GM19463 (cell line): ENCODE measurements at regions not wholly inside any gene's neighbourhood (a gene's known extent, or its start where the extent isn't known, plus 50 kb on each side); places are given as distances from the start of the nearest gene placed in this dataset.
"Not testable (repeated sequence)": the region's sequence is repeated elsewhere in the genome, so short reads cannot be mapped to it uniquely, and the experiment has no call there.

Source experiments
- ATAC-seq: cut with Tn5 transposase; IDR thresholded peaks from one replicate; pipeline ENCODE4 v1.9.1; 2021; ENCODE audit warnings: mild to moderate bottlenecking, moderate library complexity; ENCODE audit not compliant: unreplicated experiment

DNA sequence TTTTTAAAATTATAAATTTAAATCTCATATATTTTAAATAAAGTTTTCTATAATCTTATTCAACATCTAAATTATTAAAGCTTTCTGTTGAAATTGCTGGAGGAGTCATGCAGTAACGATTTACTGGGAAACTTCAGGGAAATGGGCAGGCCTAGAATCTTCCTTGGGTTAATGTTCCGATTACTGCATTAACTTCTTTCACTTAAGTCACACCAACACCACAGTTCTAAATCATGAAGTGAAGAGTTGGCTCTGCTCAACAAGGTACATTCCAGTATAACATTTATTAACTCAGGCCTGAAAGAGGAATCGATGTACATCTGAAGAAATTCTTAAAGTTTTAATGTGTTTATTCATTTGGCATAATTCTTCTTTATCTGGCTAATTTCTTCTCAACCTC is 244.3 kb downstream of the CCER1 start:
- ATAC-seq: no peak

DNA sequence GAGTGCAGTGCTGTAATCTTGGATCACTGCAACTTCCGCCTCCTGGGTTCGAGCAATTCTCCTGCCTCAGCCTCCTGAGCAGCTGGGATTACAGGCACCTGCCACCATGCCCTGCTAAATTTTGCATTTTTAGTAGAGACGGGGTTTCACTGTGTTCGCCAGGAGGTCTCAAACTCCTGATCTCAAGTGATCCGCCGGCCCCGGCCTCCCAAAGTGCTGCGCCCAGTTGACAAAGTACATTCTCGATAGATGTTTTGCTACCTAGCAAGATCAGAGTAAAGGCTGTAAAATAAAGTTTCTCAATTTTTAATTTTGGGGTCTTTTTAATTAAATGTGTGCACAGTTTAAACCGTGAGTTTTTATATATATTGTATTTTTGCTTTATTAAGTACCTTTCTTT is 248.9 kb downstream of the CCER1 start:
- ATAC-seq: no peak

DNA sequence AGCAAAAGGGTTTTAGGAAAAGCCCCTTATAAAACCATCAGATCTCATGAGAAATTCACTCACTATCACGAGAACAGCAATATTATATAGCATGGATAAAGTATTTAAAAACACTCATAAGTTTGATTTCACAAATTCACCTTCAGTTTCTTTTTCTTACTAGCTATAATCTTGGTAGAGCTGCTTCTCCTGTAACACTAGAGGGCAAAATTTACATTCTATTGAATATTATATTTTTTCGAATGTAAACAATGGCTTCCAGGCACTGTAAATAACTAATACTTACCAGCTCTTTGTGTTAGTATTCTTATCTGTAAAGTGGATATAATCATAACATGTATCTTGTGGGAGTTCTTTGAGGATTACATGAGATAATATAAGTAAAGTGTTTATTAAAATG is 259.6 kb downstream of the CCER1 start:
- no peak for ATAC-seq

- ATAC-seq: no peak
These were observed 264.9 kb downstream of the CCER1 start for GRCh38 chr12:90690120-90690519.

DNA sequence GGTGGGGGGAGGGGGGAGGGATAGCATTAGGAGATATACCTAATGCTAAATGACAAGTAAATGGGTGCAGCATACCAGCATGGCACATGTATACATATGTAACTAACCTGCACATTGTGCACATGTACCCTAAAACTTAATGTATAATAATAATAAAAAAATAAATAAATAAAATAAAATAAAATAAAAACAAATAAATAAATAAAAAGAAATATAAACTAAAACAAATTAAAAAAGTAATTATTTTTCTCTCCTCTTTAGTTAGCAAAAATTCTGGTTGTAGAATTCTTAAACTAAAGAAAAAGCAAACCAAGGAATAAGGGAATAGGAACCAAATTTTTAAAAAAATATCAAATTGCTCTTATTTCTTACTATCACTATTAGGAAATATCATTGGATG is 267.3 kb downstream of the CCER1 start:
- ATAC-seq: not testable (repeated sequence)

- ATAC-seq: no peak
These were observed 271.1 kb downstream of the CCER1 start for GRCh38 chr12:90683871-90684270.

GRCh38 chr12:90682398-90682797 is 272.6 kb downstream of the CCER1 start:
- ATAC-seq: no peak

GRCh38 chr12:90679674-90680073 is 275.3 kb downstream of the CCER1 start:
- ATAC-seq: no peak

GRCh38 chr12:90677552-90677951 is 277.4 kb downstream of the CCER1 start:
- no peak for ATAC-seq

- no peak for ATAC-seq
These were observed 277.9 kb downstream of the CCER1 start for GRCh38 chr12:90677055-90677454.

- no peak for ATAC-seq
These were observed 279.9 kb downstream of the CCER1 start for GRCh38 chr12:90675106-90675505.

- no peak for ATAC-seq
These were observed 282.9 kb downstream of the CCER1 start for GRCh38 chr12:90672081-90672480.

DNA sequence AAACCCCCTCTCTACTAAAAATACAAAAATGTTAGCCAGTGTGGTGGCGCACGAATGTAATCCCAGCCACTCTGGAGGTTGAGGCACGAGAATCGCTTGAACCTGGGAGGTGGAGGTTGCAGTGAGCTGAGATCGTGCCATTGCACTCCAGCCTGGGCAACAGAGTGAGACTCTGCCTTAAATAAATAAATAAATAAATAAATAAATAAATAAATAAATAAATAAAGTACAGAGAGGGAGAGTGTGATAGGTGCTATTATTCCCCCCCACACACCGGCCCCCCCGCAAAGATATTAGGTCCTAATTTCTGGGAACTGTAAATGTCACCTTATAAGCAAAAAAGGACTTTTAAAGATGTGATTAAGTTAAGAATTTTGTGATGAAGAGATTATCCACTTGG is 291.0 kb downstream of the CCER1 start:
- not testable (repeated sequence) for ATAC-seq

DNA sequence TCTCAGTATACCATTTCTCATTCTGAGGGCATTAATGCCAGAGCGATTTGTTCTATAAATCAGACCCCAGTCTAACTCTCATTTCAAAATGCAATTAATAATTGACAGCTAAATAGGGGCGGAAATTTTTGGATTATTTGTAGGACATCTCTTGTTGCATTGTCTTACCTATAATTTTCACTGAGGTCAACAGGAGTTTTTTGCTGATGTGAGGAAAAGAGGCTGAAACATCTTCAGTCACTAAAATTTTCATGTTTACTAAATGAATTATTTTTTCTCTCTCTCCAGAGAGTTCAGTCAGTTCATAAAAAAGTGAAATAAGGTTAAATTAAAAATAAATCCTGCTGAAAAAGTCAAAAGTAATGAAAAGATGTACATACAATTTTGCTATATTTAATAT is 295.9 kb downstream of the CCER1 start:
- ATAC-seq: no peak

DNA sequence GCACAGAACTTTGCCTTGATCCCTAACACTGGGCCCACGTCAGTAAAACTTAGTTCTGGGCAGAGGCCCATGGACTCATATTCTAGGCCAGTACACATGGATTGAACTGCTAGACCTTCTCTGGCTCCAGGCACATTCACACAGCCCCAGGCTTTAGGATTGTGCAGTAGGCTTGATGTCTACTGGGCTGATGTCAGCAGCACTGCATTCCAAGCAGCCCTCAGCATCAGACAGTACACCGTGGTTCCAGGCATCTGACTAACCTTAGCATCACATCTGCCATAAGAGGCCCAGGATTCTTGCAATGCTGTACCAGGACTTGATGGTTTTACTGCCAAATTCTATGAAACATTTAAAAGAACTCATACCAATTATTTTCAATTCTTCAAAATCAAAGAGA is 301.9 kb downstream of the CCER1 start:
- ATAC-seq: no peak

- no peak for ATAC-seq
These were observed 302.7 kb downstream of the CCER1 start for GRCh38 chr12:90652280-90652679.

GRCh38 chr12:90645181-90645580 is 309.8 kb downstream of the CCER1 start:
- ATAC-seq: no peak

DNA sequence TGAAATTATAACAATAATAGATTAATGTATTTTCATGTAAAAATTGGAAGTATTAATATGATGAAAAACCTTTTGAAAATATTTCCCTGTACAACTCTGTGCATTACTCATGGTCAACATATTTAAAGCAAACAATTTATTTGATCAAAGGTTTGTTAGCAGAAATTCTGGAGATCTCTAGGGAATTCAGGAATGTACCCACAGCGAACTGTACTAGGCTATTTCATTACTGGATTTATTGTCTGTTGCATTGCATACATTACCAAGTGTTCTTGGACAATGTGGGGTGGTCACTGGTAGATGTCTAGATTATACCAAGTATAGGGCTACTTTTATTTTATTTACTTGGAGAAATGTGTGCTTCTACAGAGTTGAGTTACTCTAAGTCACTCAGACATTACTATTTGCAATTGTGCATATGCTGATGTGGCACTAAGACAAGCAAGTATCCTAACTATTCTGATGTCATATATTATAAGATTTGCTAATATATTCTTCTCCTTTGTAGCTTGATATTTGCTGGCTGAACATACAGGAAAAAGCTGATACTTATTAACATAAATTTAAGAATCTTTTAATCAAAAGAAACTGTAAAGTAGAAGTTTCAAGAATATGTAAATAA is 323.3 kb downstream of the CCER1 start:
- no peak for ATAC-seq

DNA sequence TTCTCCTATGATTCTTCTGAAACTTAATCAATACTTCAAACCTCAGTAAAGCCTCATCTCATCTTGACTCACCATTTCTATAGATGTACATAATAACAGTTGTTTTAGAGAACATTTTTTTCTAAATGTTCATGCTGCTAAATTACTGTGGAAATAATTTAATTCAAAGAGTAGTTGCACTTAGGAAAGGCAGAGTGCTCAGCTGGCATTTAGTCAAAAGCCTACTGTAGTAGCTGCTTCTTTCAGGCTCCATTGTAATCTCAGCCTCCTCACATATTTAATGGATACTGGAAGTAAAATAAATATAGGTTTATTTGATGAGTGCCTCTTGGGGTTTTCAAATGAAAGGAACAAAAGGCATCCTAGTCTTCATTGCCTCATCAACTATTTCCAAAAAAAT is 325.0 kb downstream of the CCER1 start:
- ATAC-seq: no peak

- ATAC-seq: no peak
These were observed 326.8 kb downstream of the CCER1 start for GRCh38 chr12:90628213-90628612.

GRCh38 chr12:90627180-90627896 is 327.6 kb downstream of the CCER1 start:
- no peak for ATAC-seq

GRCh38 chr12:90622431-90622830 is 332.5 kb downstream of the CCER1 start:
- no peak for ATAC-seq

- ATAC-seq: no peak
These were observed 333.0 kb downstream of the CCER1 start for GRCh38 chr12:90621927-90622326.
